Esophagus muscularis mucosa (tissue), 4 donors: ENCODE measurements at regions not wholly inside any gene's neighbourhood (a gene's known extent, or its start where the extent isn't known, plus 50 kb on each side); places are given as distances from the start of the nearest gene placed in this dataset.

Experiments used
- DNase-seq: peaks from one replicate; pipeline ENCODE4 v3.0.0-alpha.2; 2017; ENCODE audit errors: extremely low spot score
- H3K27ac ChIP-seq, 4 donors: fragments of 200-600 bp; sonication (generic); replicated peaks in 1 of 4; 1 replicate in 3 of 4; 2 replicates in 1 of 4; pipeline ENCODE4 v1.5.1; 2016 to 2019; ENCODE audit warnings: mild to moderate bottlenecking in 1 of 4
- H3K27me3 ChIP-seq, 4 donors: fragments of 200-600 bp; sonication (generic); one replicate each; pipeline versions ENCODE4 v1.5.1 to v1.6.0; 2016 to 2019
- H3K36me3 ChIP-seq, 4 donors: fragments of 200-600 bp; sonication (generic); one replicate each; pipeline ENCODE4 v1.5.1; 2016 to 2019
- H3K4me1 ChIP-seq, 4 donors: fragments of 200-600 bp; sonication (generic); one replicate each; pipeline ENCODE4 v1.5.1; 2016 to 2019
- H3K4me3 ChIP-seq, 4 donors: fragments of 200-600 bp; sonication (generic); 1 replicate in 2 of 4; 2 replicates in 2 of 4; pipeline ENCODE4 v1.5.1; 2016 to 2019; ENCODE audit warnings: mild to moderate bottlenecking in 4 of 4, moderate library complexity in 1 of 4
- H3K9me3 ChIP-seq, 4 donors: fragments of 200-600 bp; sonication (generic); 1 replicate in 3 of 4; 2 replicates in 1 of 4; pipeline ENCODE4 v1.5.1; 2016 to 2019
- CTCF ChIP-seq, 3 experiments: fragments of 200-600 bp in 2 of 3; fragments of 450-650 bp in 1 of 3; sonication (generic) in 2 of 3; IDR thresholded peaks; one replicate each; pipeline ENCODE4 v1.5.1; 2017 to 2019; ENCODE audit warnings: antibody characterized with exemption in 3 of 3, mild to moderate bottlenecking in 2 of 3, moderate library complexity in 1 of 3
- EP300 ChIP-seq: sonication (generic); formaldehyde crosslinking; IDR thresholded peaks from one replicate; pipeline ENCODE4 v1.6.1; 2017; ENCODE audit warnings: antibody characterized with exemption
- POLR2A ChIP-seq: fragments of 450-650 bp; IDR thresholded peaks from one replicate; pipeline ENCODE4 v1.6.1; 2017; ENCODE audit warnings: antibody characterized with exemption, moderate library complexity, mild to moderate bottlenecking, low read depth
- POLR2AphosphoS5 ChIP-seq, 2 donors: sonication (generic); formaldehyde crosslinking; IDR thresholded peaks; one replicate each; pipeline ENCODE4 v1.6.1; 2017; ENCODE audit warnings: antibody characterized with exemption in 2 of 2
- WGBS: methylation state at CpG from one replicate; pipeline ENCODE4 v1.1.5; 2018; 5-methylcytosine and 5-hydroxymethylcytosine counted together
- intact Hi-C: fragments of 100-400 bp; cut with DNase I; formaldehyde crosslinking; loops from one replicate; pipeline ENCODE4 v1.15.1; 2023

- Histone ChIP-seq H3K27me3 (peaks cover 0 to 10% (median 3%) of the 10 kb centered on the region in 4 donors), H3K9me3 (no peaks in the 10 kb centered on the region), H3K4me1 (peaks cover 33 to 46% (median 40%) of the 10 kb centered on the region in 4 donors), H3K36me3 (no peaks in the 10 kb centered on the region), H3K27ac (no peak overlapping the region), H3K4me3 (no peak overlapping the region)
- TF ChIP-seq POLR2AphosphoS5 (IDR thresholded peaks at IDR 0.05) (no peak), EP300 (no peak), POLR2A (no peak), CTCF (IDR thresholded peaks at IDR 0.05) (no peak)
- WGBS = 74% methylated on average over 8 of the region's 8 CpGs
- intact Hi-C loops = no loop called here
- no peak for DNase-seq
Observed at GRCh38 chr6:44561832-44562665, 174.5 kb downstream of the CDC5L start.

GRCh38 chr6:44563397-44563796, 175.9 kb downstream of the CDC5L start:
- H3K4me3 ChIP-seq = no peak overlapping the region
- no peaks in the 10 kb centered on the region for H3K36me3 ChIP-seq
- peaks cover 22 to 47% (median 39%) of the 10 kb centered on the region in 4 donors for H3K4me1 ChIP-seq
- intact Hi-C loops = no loop called here
- 72% methylated on average over 11 of the region's 11 CpGs for WGBS
- H3K27ac ChIP-seq = no peak overlapping the region
- no peak for TF ChIP-seq EP300
- peak in 1 of 2 donors; percentile 5 for TF ChIP-seq POLR2AphosphoS5 (IDR thresholded peaks at IDR 0.05)
- peaks cover 0 to 10% (median 3%) of the 10 kb centered on the region in 4 donors for H3K27me3 ChIP-seq
- DNase-seq = no peak
- no peaks in the 10 kb centered on the region for H3K9me3 ChIP-seq

GRCh38 chr6:44564906-44565524, 177.5 kb downstream of the CDC5L start:
- no peak overlapping the region for H3K4me3 ChIP-seq
- 83% methylated on average over 3 of the region's 6 CpGs for WGBS
- no peaks in the 10 kb centered on the region for H3K36me3 ChIP-seq
- no peaks in the 10 kb centered on the region for H3K9me3 ChIP-seq
- no peak overlapping the region for H3K27ac ChIP-seq
- intact Hi-C loops = no loop called here
- DNase-seq = no peak
- peaks cover 0 to 10% (median 3%) of the 10 kb centered on the region in 4 donors for H3K27me3 ChIP-seq
- TF ChIP-seq POLR2AphosphoS5 (IDR thresholded peaks at IDR 0.05) (no peak), POLR2A (no peak), EP300 (no peak), CTCF (IDR thresholded peaks at IDR 0.05) (no peak)
- peaks cover 14 to 45% (median 33%) of the 10 kb centered on the region in 4 donors for H3K4me1 ChIP-seq

- intact Hi-C loops = no loop called here
- H3K27ac ChIP-seq = no peak overlapping the region
- H3K9me3 ChIP-seq = no peaks in the 10 kb centered on the region
- no peak overlapping the region for H3K4me3 ChIP-seq
- no peaks in the 10 kb centered on the region for H3K36me3 ChIP-seq
- peaks cover 10 to 32% (median 23%) of the 10 kb centered on the region in 4 donors for H3K4me1 ChIP-seq
- no CpG with 5 or more reads among the region's 4 CpGs for WGBS
- no peaks in the 10 kb centered on the region for H3K27me3 ChIP-seq
- no peak for DNase-seq
- no peak for TF ChIP-seq POLR2AphosphoS5 (IDR thresholded peaks at IDR 0.05)
- no peak for TF ChIP-seq CTCF (IDR thresholded peaks at IDR 0.05)
- TF ChIP-seq EP300 = no peak
- no peak for TF ChIP-seq POLR2A
Observed at GRCh38 chr6:44567406-44567805, 179.9 kb downstream of the CDC5L start.

GRCh38 chr6:44569131-44569530, 181.6 kb downstream of the CDC5L start:
- no peak for DNase-seq
- no peak for TF ChIP-seq POLR2A
- TF ChIP-seq POLR2AphosphoS5 (IDR thresholded peaks at IDR 0.05) = no peak
- TF ChIP-seq CTCF (IDR thresholded peaks at IDR 0.05) = no peak
- TF ChIP-seq EP300 = no peak
- WGBS = 91% methylated on average over 3 of the region's 3 CpGs
- Histone ChIP-seq H3K4me3 (no peak overlapping the region), H3K4me1 (peaks cover 10 to 32% (median 23%) of the 10 kb centered on the region in 4 donors), H3K27ac (no peak overlapping the region), H3K27me3 (no peaks in the 10 kb centered on the region), H3K9me3 (no peaks in the 10 kb centered on the region), H3K36me3 (no peaks in the 10 kb centered on the region)
- intact Hi-C loops = no loop called here
